A673 (cell line): ENCODE measurements at regions not wholly inside any gene's neighbourhood (a gene's known extent, or its start where the extent isn't known, plus 50 kb on each side); places are given as distances from the start of the nearest gene placed in this dataset.

Experiments
- BruUV-seq: library from RNA; stranded (reverse); fragments of 400-500 nt; replicated peaks from 2 replicates; lab custom pipeline; 2021; lab: Mats Ljungman, UMichigan
- CTCF ChIA-PET: fragments of 300-600 bp; sonication (Branson Sonifier 250); formaldehyde crosslinking; loops from one replicate; lab custom pipeline; 2022; ENCODE audit warnings: antibody characterized with exemption; lab: Charles Lee
- POLR2A ChIA-PET: fragments of 300-600 bp; sonication (Branson Sonifier 250); formaldehyde crosslinking; loops from one replicate; lab custom pipeline; 2022; ENCODE audit warnings: antibody characterized with exemption; ENCODE audit not compliant: low non-redundant PET; lab: Charles Lee
- DNase-seq: peaks from one replicate; pipeline ENCODE4 v3.0.0-alpha.2; 2015; ENCODE audit warnings: low spot score
- H3K27ac ChIP-seq: fragments of 200-600 bp; sonication (generic); 2 replicates; pipeline ENCODE4 v1.5.1; 2016; ENCODE audit warnings: mixed run types, low read depth, mild to moderate bottlenecking, mixed read lengths, antibody characterized with exemption, low read length; ENCODE audit not compliant: poor library complexity, severe bottlenecking
- H3K27me3 ChIP-seq: fragments of 200-600 bp; sonication (generic); replicated peaks from 2 replicates; pipeline ENCODE4 v1.6.1; 2017; ENCODE audit warnings: mixed run types, low read depth, mild to moderate bottlenecking, mixed read lengths, antibody characterized with exemption, low read length; ENCODE audit not compliant: insufficient read depth, poor library complexity
- H3K36me3 ChIP-seq: fragments of 200-600 bp; sonication (generic); 2 replicates; pipeline ENCODE4 v1.6.1; 2016; ENCODE audit warnings: mixed run types, mild to moderate bottlenecking, mixed read lengths, antibody characterized with exemption, low read length; ENCODE audit not compliant: insufficient read depth, poor library complexity, severe bottlenecking
- H3K4me1 ChIP-seq: fragments of 200-600 bp; sonication (generic); 2 replicates; pipeline ENCODE4 v1.6.1; 2017; ENCODE audit warnings: mixed run types, mild to moderate bottlenecking, mixed read lengths, antibody characterized with exemption, low read length; ENCODE audit not compliant: insufficient read depth, poor library complexity, severe bottlenecking
- H3K4me3 ChIP-seq: fragments of 200-600 bp; sonication (generic); 2 replicates; pipeline ENCODE4 v1.5.1; 2016; ENCODE audit warnings: low read depth, mixed run types, mild to moderate bottlenecking, mixed read lengths, low read length; ENCODE audit not compliant: poor library complexity, severe bottlenecking
- H3K9me3 ChIP-seq: fragments of 200-600 bp; sonication (generic); 2 replicates; pipeline ENCODE4 v1.6.1; 2016; ENCODE audit warnings: mixed run types, low read depth, mild to moderate bottlenecking, mixed read lengths, antibody characterized with exemption, low read length; ENCODE audit not compliant: poor library complexity, severe bottlenecking
- CTCF ChIP-seq: fragments of 300-800, 200-600 bp; sonication (generic); conservative IDR thresholded peaks from 2 replicates; pipeline ENCODE4 v1.5.1; 2017; ENCODE audit warnings: low read depth, mild to moderate bottlenecking, antibody characterized with exemption, low read length, moderate library complexity, mixed read lengths
- EZH2 ChIP-seq: fragments of 200-600 bp; sonication (generic); IDR thresholded peaks from 2 replicates; pipeline ENCODE4 v1.6.1; 2017; ENCODE audit warnings: borderline replicate concordance, low read depth, mild to moderate bottlenecking, mixed read lengths, antibody characterized with exemption, low read length; ENCODE audit not compliant: poor library complexity, severe bottlenecking
- intact Hi-C: fragments of 100-400 bp; cut with micrococcal nuclease; formaldehyde crosslinking; loops from one replicate; pipeline ENCODE4 v1.10.0; 2022; ENCODE audit not compliant: unreplicated experiment

- CTCF ChIA-PET = no interaction called here
- intact Hi-C loops = loop anchor here (10.0 kb wide), 2 partner anchors 400 to 480 kb away; partner anchors contain the start of gene ADRA1B
- H3K9me3 ChIP-seq = no peaks in the 10 kb centered on the region
Measured at GRCh38 chr5:159514229-159514810, 184.0 kb upstream of the IL12B start.

DNA sequence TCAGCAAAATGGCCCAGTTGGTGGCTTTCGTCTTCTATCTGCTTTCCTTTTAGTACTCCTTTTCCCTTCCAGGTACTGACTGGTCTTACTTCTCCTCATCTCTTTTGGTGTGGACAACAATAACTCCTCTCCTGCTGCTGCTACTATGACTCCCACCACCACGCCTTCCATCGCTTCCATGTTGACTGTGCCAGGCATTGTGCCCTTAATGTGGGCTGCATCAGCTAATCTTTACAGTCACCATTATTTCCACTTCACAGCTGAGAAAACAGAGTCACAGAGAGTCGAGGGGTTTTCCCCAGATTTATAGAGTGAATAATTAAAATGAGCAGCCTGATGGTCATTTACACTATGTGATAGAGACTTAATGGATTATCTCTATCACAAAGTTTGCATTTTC lies 184.9 kb upstream of the IL12B start:
- TF ChIP-seq EZH2 (no peak), CTCF (no peak)
- no peak overlapping the region for H3K27ac ChIP-seq

More at GRCh38 chr5:159514229-159514810, 184.0 kb upstream of the IL12B start:
- BruUV-seq = no TSS peak
- no peak overlapping the region for H3K27ac ChIP-seq
- POLR2A ChIA-PET = no interaction called here
- TF ChIP-seq CTCF (no peak), EZH2 (no peak)
- H3K4me3 ChIP-seq = no peak overlapping the region
- no peaks in the 10 kb centered on the region for H3K36me3 ChIP-seq
- no peaks in the 10 kb centered on the region for H3K27me3 ChIP-seq
- no peaks in the 10 kb centered on the region for H3K4me1 ChIP-seq
- no peak for DNase-seq

GRCh38 chr5:159515909-159516415 lies 185.7 kb upstream of the IL12B start:
- Histone ChIP-seq H3K27ac (no peak overlapping the region), H3K36me3 (no peaks in the 10 kb centered on the region), H3K4me1 (no peaks in the 10 kb centered on the region), H3K27me3 (no peaks in the 10 kb centered on the region), H3K9me3 (no peaks in the 10 kb centered on the region), H3K4me3 (no peak overlapping the region)
- ChIA-PET POLR2A (no interaction called here), CTCF (interaction anchor here (0.6 to 0.7 kb wide), 5 partner anchors 124 to 1852 kb away, joined by 4 to 9 read pairs (median 5); no protein-coding TSS in a partner anchor)
- intact Hi-C loops = loop anchor here (10.0 kb wide), 2 partner anchors 399 to 479 kb away; partner anchors contain the start of gene ADRA1B
- peak; percentile 48 for DNase-seq
- TF ChIP-seq CTCF = peak; percentile 82
- no peak for TF ChIP-seq EZH2
- BruUV-seq = no TSS peak

More for the DNA sequence above, 184.9 kb upstream of the IL12B start:
- POLR2A ChIA-PET = no interaction called here
- CTCF ChIA-PET = interaction anchor here (0.6 kb wide), 2 partner anchors 123 to 1853 kb away, joined by 4 to 5 read pairs; no protein-coding TSS in a partner anchor
- Histone ChIP-seq H3K9me3 (no peaks in the 10 kb centered on the region), H3K27me3 (no peaks in the 10 kb centered on the region), H3K4me1 (no peaks in the 10 kb centered on the region), H3K4me3 (no peak overlapping the region), H3K36me3 (no peaks in the 10 kb centered on the region)
- intact Hi-C loops = loop anchor here (10.0 kb wide), 2 partner anchors 400 to 480 kb away; partner anchors contain the start of gene ADRA1B
- no TSS peak for BruUV-seq
- no peak for DNase-seq
